Upper lobe of left lung (tissue), 6 donors: ENCODE measurements at regions not wholly inside any gene's neighbourhood (a gene's known extent, or its start where the extent isn't known, plus 50 kb on each side); places are given as distances from the start of the nearest gene placed in this dataset.

ENCODE experiments used
- ATAC-seq, 2 donors: fragments of 200-7000 bp; cut with Tn5 transposase; one replicate each; pipeline ENCODE4 v1.9.1; 2022; ENCODE audit warnings: mild to moderate bottlenecking in 2 of 2, moderate library complexity in 2 of 2; ENCODE audit not compliant: low FRiP score in 2 of 2
- DNase-seq, 2 donors: peaks; one replicate each; pipeline ENCODE4 v3.0.0-alpha.2; 2019 to 2020
- H3K27ac ChIP-seq, 4 donors: fragments of 200-600 bp; sonication (generic); one replicate each; pipeline ENCODE4 v1.5.1; 2016 to 2019
- H3K27me3 ChIP-seq, 4 donors: fragments of 200-600 bp; sonication (generic); one replicate each; pipeline ENCODE4 v1.5.1; 2017 to 2019
- H3K36me3 ChIP-seq, 4 donors: fragments of 200-600 bp; sonication (generic); one replicate each; pipeline ENCODE4 v1.5.1; 2016 to 2019
- H3K4me1 ChIP-seq, 4 donors: fragments of 200-600 bp; sonication (generic); one replicate each; pipeline ENCODE4 v1.5.1; 2018 to 2019
- H3K4me3 ChIP-seq, 4 donors: fragments of 200-600 bp; sonication (generic); one replicate each; pipeline ENCODE4 v1.5.1; 2017 to 2019; ENCODE audit warnings: mild to moderate bottlenecking in 2 of 4, moderate library complexity in 1 of 4
- H3K9me3 ChIP-seq, 4 donors: fragments of 200-600 bp; sonication (generic); one replicate each; pipeline ENCODE4 v1.5.1; 2018 to 2019
- EP300 ChIP-seq, 4 donors: sonication (generic); formaldehyde crosslinking; IDR thresholded peaks; one replicate each; pipeline ENCODE4 v1.5.1; 2017; ENCODE audit warnings: antibody characterized with exemption in 4 of 4, control low read depth in 2 of 4
- POLR2A ChIP-seq, 4 donors: fragments of 450-650 bp; IDR thresholded peaks; one replicate each; pipeline ENCODE4 v1.5.1; 2016 to 2017; ENCODE audit warnings: antibody characterized with exemption in 4 of 4, mild to moderate bottlenecking in 2 of 4
- POLR2AphosphoS5 ChIP-seq, 2 donors: sonication (generic); formaldehyde crosslinking; IDR thresholded peaks; one replicate each; pipeline ENCODE4 v1.5.1; 2017; ENCODE audit warnings: antibody characterized with exemption in 2 of 2
- WGBS, 2 donors: methylation state at CpG; one replicate each; pipeline ENCODE4 v1.1.5; 2017 to 2018; 5-methylcytosine and 5-hydroxymethylcytosine counted together
- TF ChIP-seq, protein P1 (sequence below), 6 experiments: fragments of 450-650 bp in 4 of 6; fragments of 200-600 bp in 2 of 6; sonication (generic) in 2 of 6; IDR thresholded peaks; one replicate each; pipeline ENCODE4 v1.5.1; 2016 to 2019; ENCODE audit warnings: antibody characterized with exemption in 6 of 6
- donor health status: DM: no; HTN: no; CAD: no; lungs with moderate emphysema.
- donor health status: DM: no; HTN: yes; CAD: no; lungs with severe emphysema.

DNA sequence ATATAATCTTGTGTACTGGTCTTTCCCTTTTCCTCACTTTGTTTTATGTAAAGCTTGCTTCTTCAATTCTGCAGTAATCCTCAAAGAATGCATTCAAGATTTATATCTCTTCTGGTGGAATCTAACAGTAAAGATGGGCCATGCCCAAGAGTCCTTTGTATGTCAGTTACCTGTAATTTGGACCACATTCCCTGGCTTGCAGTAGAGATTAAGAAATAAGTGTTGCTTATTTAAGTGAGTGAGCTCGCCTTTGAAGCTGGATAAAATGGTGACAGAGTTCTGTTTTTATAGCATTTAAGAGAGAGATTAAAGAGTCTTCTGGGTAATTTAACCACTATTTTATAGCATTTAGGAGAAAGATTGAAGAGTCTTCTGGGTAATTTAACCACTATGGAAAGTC lies 262.1 kb upstream of the ATP2B1 start:
- TF ChIP-seq, protein P1, sequence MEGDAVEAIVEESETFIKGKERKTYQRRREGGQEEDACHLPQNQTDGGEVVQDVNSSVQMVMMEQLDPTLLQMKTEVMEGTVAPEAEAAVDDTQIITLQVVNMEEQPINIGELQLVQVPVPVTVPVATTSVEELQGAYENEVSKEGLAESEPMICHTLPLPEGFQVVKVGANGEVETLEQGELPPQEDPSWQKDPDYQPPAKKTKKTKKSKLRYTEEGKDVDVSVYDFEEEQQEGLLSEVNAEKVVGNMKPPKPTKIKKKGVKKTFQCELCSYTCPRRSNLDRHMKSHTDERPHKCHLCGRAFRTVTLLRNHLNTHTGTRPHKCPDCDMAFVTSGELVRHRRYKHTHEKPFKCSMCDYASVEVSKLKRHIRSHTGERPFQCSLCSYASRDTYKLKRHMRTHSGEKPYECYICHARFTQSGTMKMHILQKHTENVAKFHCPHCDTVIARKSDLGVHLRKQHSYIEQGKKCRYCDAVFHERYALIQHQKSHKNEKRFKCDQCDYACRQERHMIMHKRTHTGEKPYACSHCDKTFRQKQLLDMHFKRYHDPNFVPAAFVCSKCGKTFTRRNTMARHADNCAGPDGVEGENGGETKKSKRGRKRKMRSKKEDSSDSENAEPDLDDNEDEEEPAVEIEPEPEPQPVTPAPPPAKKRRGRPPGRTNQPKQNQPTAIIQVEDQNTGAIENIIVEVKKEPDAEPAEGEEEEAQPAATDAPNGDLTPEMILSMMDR (IDR thresholded peaks at IDR 0.05), result no peak
- no peak for TF ChIP-seq EP300 (IDR thresholded peaks at IDR 0.05)
- no peak for DNase-seq
- ATAC-seq, result no peak
- Histone ChIP-seq H3K36me3 (no peaks in the 10 kb centered on the region), H3K27ac (no peak overlapping the region), H3K27me3 (no peaks in the 10 kb centered on the region), H3K4me1 (peaks cover 0 to 12% (median 5%) of the 10 kb centered on the region in 4 donors), H3K9me3 (no peaks in the 10 kb centered on the region), H3K4me3 (no peak overlapping the region)
- WGBS, 2 donors, result 93 to 96% methylated on average over 1 of the region's 1 CpG

DNA sequence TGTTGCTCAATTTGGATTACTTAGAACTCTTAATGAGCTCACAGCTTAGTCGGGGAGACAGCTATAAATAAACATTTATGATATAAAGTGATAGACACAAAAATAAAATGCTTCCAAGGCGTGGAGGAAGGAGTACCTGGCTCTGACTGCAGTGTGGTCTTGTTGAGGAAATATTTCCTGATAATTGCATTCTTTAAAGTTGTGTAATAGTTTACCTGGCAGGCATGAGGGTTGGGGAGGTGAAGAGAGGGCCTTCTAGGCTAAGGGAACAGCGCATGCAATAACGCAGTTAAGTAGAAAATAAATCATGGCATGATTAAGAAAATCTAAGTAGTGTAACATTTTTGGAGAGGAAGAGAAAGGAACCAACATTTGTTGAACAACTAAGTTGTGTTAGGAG lies 260.5 kb upstream of the ATP2B1 start:
- Histone ChIP-seq H3K9me3 (no peaks in the 10 kb centered on the region), H3K36me3 (no peaks in the 10 kb centered on the region), H3K27ac (peak overlapping the region in 1 of 4 donors; percentile 41), H3K4me1 (peaks cover 0 to 12% (median 5%) of the 10 kb centered on the region in 4 donors), H3K27me3 (no peaks in the 10 kb centered on the region), H3K4me3 (no peak overlapping the region)
- 50 to 60% methylated on average over 4 of the region's 4 CpGs for whole genome bisulfite sequencing, 2 donors
- DNase-seq (peak in 1 of 2 donors; percentile 35), ATAC-seq (peak; percentile 39 to 68)
- TF ChIP-seq, protein P1 (IDR thresholded peaks at IDR 0.05), result no peak
- TF ChIP-seq POLR2AphosphoS5 (IDR thresholded peaks at IDR 0.05), result no peak
- no peak for TF ChIP-seq POLR2A (IDR thresholded peaks at IDR 0.05)
- no peak for TF ChIP-seq EP300 (IDR thresholded peaks at IDR 0.05)

DNA sequence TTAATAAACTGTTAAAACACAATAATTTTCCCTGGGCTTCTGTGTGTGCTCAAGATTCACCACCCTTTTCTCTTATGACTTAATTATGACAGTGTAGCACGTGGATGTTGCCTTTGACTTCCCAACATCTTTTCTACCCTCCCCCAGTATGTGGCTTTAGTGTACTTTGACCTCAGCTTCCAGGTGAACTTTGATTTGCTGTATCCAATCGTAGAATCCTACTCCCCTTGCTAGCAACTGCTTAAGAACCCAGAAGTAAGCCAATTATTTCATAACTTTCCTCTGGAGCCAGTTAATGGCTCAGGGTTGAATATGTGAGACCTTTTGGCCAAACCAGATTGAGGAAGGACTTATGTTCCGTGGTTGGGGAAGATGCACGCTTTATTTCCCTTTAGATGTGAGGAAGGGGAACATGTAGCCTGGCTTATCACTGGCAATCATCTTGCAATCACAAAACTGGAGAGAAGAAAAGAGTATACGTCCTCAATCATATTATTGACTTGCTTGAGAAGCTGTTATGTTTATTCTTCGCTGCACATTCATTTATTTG lies 259.6 kb upstream of the ATP2B1 start:
- Histone ChIP-seq H3K9me3 (no peaks in the 10 kb centered on the region), H3K36me3 (no peaks in the 10 kb centered on the region), H3K27ac (no peak overlapping the region), H3K27me3 (no peaks in the 10 kb centered on the region), H3K4me1 (peaks cover 0 to 12% (median 5%) of the 10 kb centered on the region in 4 donors), H3K4me3 (no peak overlapping the region)
- DNase-seq, result no peak
- TF ChIP-seq, protein P1 (IDR thresholded peaks at IDR 0.05), result no peak
- TF ChIP-seq EP300 (IDR thresholded peaks at IDR 0.05) (no peak), POLR2A (IDR thresholded peaks at IDR 0.05) (no peak), POLR2AphosphoS5 (IDR thresholded peaks at IDR 0.05) (no peak)
- peak in 1 of 2 donors; percentile 57 for ATAC-seq
- WGBS, 2 donors, result 54 to 61% methylated on average over 6 of the region's 6 CpGs

DNA sequence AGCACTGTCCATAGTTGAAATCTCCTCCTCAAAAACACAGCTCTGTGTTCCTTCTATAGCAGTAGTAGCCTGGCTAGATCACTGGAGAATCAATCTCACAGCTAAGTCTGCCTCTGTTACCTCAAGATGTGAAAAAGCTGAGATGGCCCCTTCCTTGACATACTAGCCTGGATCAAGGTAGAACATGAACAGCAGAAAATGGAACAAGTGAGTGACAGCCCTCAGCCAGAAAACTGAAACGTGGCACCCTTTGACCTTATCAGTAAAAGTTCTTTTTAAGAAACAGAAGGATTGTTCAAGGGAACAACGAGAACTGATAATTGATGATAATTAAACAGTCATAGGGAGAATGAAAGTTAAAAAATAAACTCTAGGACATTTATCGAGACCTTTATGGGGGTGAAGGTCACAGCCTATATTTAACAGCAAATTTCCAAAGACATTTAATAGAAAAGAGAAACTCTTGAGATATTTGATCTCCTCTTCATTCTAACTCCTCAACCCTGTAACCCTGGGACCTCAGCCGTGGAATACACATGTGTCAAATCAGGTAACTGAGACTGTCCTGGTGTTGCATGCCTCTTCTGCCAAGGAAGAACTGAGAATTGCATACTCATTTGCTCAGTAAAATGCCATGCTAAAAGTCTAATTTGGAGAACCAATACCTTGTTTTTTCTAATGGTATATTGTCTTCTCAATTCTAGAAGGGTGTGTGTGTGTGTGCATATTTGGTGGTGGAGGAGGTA lies 258.0 kb upstream of the ATP2B1 start:
- ATAC-seq, result no peak
- 84 to 91% methylated on average over 4 of the region's 4 CpGs for WGBS, 2 donors
- H3K27ac ChIP-seq, result no peak overlapping the region
- no peaks in the 10 kb centered on the region for H3K27me3 ChIP-seq
- H3K4me1 ChIP-seq, result peaks cover 0 to 5% (median under 1%) of the 10 kb centered on the region in 4 donors
- no peak overlapping the region for H3K4me3 ChIP-seq
- no peaks in the 10 kb centered on the region for H3K36me3 ChIP-seq
- H3K9me3 ChIP-seq, result no peaks in the 10 kb centered on the region
- no peak for TF ChIP-seq POLR2AphosphoS5 (IDR thresholded peaks at IDR 0.05)
- no peak for DNase-seq

DNA sequence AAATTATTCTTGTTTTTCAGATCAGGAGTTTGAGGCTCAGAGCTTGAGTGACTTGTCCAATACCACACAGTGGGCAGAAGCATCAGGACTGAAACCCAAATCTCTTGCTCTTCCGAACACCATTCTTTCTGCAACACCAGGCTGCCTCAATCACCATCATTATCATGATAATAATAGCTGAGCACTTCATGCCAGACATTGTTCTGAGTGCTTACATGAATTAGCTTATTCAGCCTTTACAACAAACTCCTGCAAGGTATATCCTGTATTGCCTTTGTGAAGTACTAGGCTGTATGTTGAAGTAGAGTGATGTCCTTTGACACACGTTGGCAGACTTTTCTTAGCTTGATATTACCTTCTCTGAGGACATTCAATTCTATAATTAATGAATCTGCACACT lies 257.4 kb upstream of the ATP2B1 start:
- DNase-seq (no peak), ATAC-seq (no peak)
- 72 to 91% methylated on average over 2 of the region's 2 CpGs for WGBS, 2 donors
- TF ChIP-seq, protein P1 (IDR thresholded peaks at IDR 0.05), result no peak
- TF ChIP-seq POLR2A (IDR thresholded peaks at IDR 0.05), result no peak
- no peak for TF ChIP-seq EP300 (IDR thresholded peaks at IDR 0.05)
- no peak for TF ChIP-seq POLR2AphosphoS5 (IDR thresholded peaks at IDR 0.05)
- Histone ChIP-seq H3K9me3 (no peaks in the 10 kb centered on the region), H3K4me1 (no peaks in the 10 kb centered on the region), H3K36me3 (no peaks in the 10 kb centered on the region), H3K4me3 (no peak overlapping the region), H3K27ac (no peak overlapping the region), H3K27me3 (no peaks in the 10 kb centered on the region)
